GM23338 (cell line): ENCODE measurements at regions not wholly inside any gene's neighbourhood (a gene's known extent, or its start where the extent isn't known, plus 50 kb on each side); places are given as distances from the start of the nearest gene placed in this dataset.

ENCODE experiments used
- CREB1 ChIP-seq: fragments of 250-450 bp; sonication (Bioruptor Pico); IDR thresholded peaks from 2 replicates; pipeline ENCODE4 v1.5.0; 2020; ENCODE audit warnings: low read depth, mild to moderate bottlenecking, moderate library complexity
- EZH2 ChIP-seq: fragments of 200-600 bp; sonication (generic); IDR thresholded peaks from one replicate; pipeline ENCODE4 v1.8.0; 2017; ENCODE audit warnings: antibody characterized with exemption, mild to moderate bottlenecking, low read depth; ENCODE audit not compliant: unreplicated experiment
- TF ChIP-seq, protein P1 (sequence below), 2 experiments: fragments of 200-600 bp in 1 of 2; sonication (generic) in 1 of 2; conservative IDR thresholded peaks; 2 replicates each; pipeline versions ENCODE4 v1.5.1 to v1.6.1; 2016 to 2017; ENCODE audit warnings: antibody characterized with exemption in 2 of 2, low read depth in 2 of 2, mild to moderate bottlenecking in 2 of 2, moderate library complexity in 1 of 2

DNA sequence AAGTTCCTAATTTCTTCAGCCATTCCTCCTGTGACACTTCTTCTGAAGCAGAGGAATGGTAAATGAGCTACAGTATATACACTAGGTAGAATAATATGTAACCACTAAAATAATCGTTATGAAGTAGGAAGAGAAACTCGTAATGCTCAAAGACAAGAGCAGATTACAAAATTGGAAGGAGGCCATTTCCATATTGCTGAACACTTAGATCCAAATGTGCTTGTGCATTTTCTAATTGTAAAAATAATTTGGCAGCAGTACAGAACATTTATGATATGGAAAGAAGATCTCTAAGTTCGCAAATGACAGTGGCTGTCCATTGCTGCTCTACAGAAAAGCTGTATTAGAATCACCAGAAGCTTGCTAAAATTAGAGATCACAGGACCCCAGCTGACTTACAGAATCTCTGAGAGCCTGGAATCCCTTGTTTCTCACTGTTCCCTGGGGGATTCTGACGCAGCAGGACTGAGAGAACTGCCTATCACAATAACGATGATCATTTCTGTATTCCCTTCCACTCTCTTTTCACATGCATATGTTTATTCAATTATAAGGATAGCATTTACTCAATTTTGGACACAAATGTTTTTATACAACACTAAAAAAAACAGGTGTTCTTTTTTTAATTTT lies 242.1 kb downstream of the OMA1 start:
- TF ChIP-seq EZH2, result no peak
- TF ChIP-seq, protein P1, sequence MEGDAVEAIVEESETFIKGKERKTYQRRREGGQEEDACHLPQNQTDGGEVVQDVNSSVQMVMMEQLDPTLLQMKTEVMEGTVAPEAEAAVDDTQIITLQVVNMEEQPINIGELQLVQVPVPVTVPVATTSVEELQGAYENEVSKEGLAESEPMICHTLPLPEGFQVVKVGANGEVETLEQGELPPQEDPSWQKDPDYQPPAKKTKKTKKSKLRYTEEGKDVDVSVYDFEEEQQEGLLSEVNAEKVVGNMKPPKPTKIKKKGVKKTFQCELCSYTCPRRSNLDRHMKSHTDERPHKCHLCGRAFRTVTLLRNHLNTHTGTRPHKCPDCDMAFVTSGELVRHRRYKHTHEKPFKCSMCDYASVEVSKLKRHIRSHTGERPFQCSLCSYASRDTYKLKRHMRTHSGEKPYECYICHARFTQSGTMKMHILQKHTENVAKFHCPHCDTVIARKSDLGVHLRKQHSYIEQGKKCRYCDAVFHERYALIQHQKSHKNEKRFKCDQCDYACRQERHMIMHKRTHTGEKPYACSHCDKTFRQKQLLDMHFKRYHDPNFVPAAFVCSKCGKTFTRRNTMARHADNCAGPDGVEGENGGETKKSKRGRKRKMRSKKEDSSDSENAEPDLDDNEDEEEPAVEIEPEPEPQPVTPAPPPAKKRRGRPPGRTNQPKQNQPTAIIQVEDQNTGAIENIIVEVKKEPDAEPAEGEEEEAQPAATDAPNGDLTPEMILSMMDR (conservative IDR thresholded peaks at IDR 0.05; ENCODE audit: low read depth in 2 of 2), result no peak
- TF ChIP-seq CREB1 (CRISPR knock-in tag), result no peak
